ENCODE measurements at regions not wholly inside any gene's neighbourhood (a gene's known extent, or its start where the extent isn't known, plus 50 kb on each side); places are given as distances from the start of the nearest gene placed in this dataset.

DNA sequence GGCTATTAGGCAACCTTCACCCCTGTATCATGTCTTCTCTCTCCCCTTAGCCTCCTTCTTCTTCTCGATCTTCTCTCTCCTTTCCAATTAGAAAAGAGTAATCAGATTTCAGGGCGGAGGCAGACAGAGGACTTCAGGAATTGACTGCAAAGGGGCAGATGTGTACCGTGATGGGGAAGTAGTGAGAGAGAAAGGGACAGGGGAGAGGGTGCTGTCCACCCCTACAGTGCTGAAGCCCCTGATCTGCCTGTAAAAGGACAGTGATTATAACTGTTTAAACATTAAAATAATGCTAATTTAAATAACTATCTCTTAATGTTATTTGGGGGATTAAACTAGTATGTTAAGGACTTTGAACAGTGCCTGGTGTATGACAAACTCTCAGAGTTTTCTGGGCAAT, 178.5 kb downstream of the ACTR3 start:
- TF ChIP-seq, protein P1, sequence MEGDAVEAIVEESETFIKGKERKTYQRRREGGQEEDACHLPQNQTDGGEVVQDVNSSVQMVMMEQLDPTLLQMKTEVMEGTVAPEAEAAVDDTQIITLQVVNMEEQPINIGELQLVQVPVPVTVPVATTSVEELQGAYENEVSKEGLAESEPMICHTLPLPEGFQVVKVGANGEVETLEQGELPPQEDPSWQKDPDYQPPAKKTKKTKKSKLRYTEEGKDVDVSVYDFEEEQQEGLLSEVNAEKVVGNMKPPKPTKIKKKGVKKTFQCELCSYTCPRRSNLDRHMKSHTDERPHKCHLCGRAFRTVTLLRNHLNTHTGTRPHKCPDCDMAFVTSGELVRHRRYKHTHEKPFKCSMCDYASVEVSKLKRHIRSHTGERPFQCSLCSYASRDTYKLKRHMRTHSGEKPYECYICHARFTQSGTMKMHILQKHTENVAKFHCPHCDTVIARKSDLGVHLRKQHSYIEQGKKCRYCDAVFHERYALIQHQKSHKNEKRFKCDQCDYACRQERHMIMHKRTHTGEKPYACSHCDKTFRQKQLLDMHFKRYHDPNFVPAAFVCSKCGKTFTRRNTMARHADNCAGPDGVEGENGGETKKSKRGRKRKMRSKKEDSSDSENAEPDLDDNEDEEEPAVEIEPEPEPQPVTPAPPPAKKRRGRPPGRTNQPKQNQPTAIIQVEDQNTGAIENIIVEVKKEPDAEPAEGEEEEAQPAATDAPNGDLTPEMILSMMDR (IDR thresholded peaks at IDR 0.05 in 8 of 11, conservative IDR thresholded peaks at IDR 0.05 in 3 of 11), result no peak
- TF ChIP-seq POLR2A (IDR thresholded peaks at IDR 0.05), result no peak
- TF ChIP-seq POLR2AphosphoS5 (IDR thresholded peaks at IDR 0.05), result no peak
